ENCODE measurements at regions not wholly inside any gene's neighbourhood (a gene's known extent, or its start where the extent isn't known, plus 50 kb on each side); places are given as distances from the start of the nearest gene placed in this dataset.

GRCh38 chr3:67073812-67074211, 75.7 kb downstream of the KBTBD8 start:
- Mint-ChIP-seq H3K36me3 (no peaks in the 10 kb centered on the region), H3K27me3 (ENCODE audit: low read depth) (no peaks in the 10 kb centered on the region), H3K27ac (no peak overlapping the region), H3K4me3 (no peak overlapping the region), H3K9me3 (peaks cover 6% of the 10 kb centered on the region; the same call in 1 of the 2 replicates), H3K4me1 (peaks cover 12% of the 10 kb centered on the region)
- CTCF ChIA-PET, result interaction anchor here (0.6 kb wide), 1 partner anchor 837 kb away, joined by 4 read pairs; no protein-coding TSS in a partner anchor
- DNase-seq (ENCODE audit: low spot score) (no peak), ATAC-seq (no peak)
- POLR2A ChIA-PET, result no interaction called here
- no peak for TF ChIP-seq HMGXB4 (CRISPR knock-in tag; IDR thresholded peaks at IDR 0.05)
- no peak for TF ChIP-seq ELF4 (CRISPR knock-in tag; IDR thresholded peaks at IDR 0.05; ENCODE audit: low read depth)
- TF ChIP-seq NFE2L1 (CRISPR knock-in tag; IDR thresholded peaks at IDR 0.05), result no peak
- TF ChIP-seq ZNF232 (CRISPR knock-in tag; IDR thresholded peaks at IDR 0.05), result no peak
- no peak for TF ChIP-seq HMGA2 (CRISPR knock-in tag; IDR thresholded peaks at IDR 0.05)
- TF ChIP-seq ZNF317 (CRISPR knock-in tag; IDR thresholded peaks at IDR 0.05; ENCODE audit: borderline replicate concordance, low read depth), result no peak
- no peak for TF ChIP-seq ARID4B (CRISPR knock-in tag; IDR thresholded peaks at IDR 0.05; ENCODE audit: borderline replicate concordance)
- TF ChIP-seq ZNF416 (CRISPR knock-in tag; IDR thresholded peaks at IDR 0.05), result no peak
- TF ChIP-seq ZNF512 (CRISPR knock-in tag; IDR thresholded peaks at IDR 0.05; ENCODE audit: borderline replicate concordance), result no peak
- no peak for TF ChIP-seq RORB (CRISPR knock-in tag; IDR thresholded peaks at IDR 0.05)
- no peak for TF ChIP-seq TEAD1 (CRISPR knock-in tag; IDR thresholded peaks at IDR 0.05)
- no peak for TF ChIP-seq ZBTB21 (CRISPR knock-in tag; IDR thresholded peaks at IDR 0.05; ENCODE audit: borderline replicate concordance)
- no peak for TF ChIP-seq ZNF281 (CRISPR knock-in tag; IDR thresholded peaks at IDR 0.05)

GRCh38 chr3:67075295-67075694, 77.2 kb downstream of the KBTBD8 start:
- Mint-ChIP-seq H3K27ac (no peak overlapping the region), H3K4me1 (peaks cover 12% of the 10 kb centered on the region), H3K9me3 (peaks cover 6% of the 10 kb centered on the region; the same call in 1 of the 2 replicates), H3K36me3 (no peaks in the 10 kb centered on the region), H3K4me3 (no peak overlapping the region), H3K27me3 (ENCODE audit: low read depth) (no peaks in the 10 kb centered on the region)
- no peak for TF ChIP-seq ATF2 (CRISPR knock-in tag; IDR thresholded peaks at IDR 0.05; ENCODE audit: borderline replicate concordance, low read depth)
- no peak for TF ChIP-seq GABPB1 (CRISPR knock-in tag; IDR thresholded peaks at IDR 0.05)
- DNase-seq (ENCODE audit: low spot score) (no peak), ATAC-seq (no peak)
- POLR2A ChIA-PET, result no interaction called here
- CTCF ChIA-PET, result no interaction called here

Data from WTC11 (cell line).